ENCODE measurements at regions not wholly inside any gene's neighbourhood (a gene's known extent, or its start where the extent isn't known, plus 50 kb on each side); places are given as distances from the start of the nearest gene placed in this dataset.
"Not testable (repeated sequence)": the region's sequence is repeated elsewhere in the genome, so short reads cannot be mapped to it uniquely, and the experiment has no call there.

GRCh38 chr15:23750179-23750578 is 63.1 kb upstream of the NDN start:
- no peak for DNase-seq

DNA sequence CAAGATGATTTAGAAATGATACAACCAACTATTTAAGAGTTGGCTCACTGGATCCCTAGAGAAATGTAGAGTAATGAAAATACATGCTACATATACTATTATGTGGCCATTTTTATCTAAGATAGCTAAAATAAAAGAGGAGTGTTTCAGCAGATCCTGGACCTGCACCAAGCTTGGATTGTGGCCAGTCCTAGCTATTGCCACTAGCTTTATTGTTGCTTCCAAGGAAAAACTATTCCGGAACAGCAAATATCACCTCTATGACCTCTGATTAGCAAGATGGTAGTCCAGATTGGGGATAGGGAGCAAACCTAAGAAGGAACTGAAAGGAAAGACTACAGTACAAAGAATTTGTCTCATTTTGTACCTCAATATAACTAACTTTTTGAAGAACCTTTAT is 63.7 kb upstream of the NDN start:
- DNase-seq: no peak

GRCh38 chr15:23753248-23753647 is 66.1 kb upstream of the NDN start:
- no peak for DNase-seq

GRCh38 chr15:23758891-23759290 is 71.8 kb upstream of the NDN start:
- no peak for DNase-seq

DNA sequence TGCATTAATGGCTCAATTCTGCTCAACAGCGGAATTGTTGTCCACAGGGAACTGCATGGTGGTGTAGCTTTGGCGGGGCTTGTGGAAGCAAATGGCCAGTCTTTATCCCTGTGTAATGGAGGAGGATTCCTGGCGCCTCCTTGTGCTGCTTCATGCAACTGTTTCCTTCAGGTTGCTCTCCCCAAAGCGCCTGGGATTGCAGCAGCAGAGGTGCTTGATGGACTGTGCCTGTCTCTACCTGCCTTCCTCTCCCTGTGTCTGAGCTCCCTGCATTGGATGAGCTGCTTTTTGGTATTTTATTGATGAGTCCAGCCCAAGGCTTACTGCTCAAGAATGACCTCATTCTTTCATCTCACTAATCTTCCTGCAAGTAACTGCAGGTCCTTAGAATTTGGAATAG is 72.9 kb upstream of the NDN start:
- no peak for DNase-seq

- DNase-seq: no peak
Measured at GRCh38 chr15:23761386-23761785, 74.3 kb upstream of the NDN start.

DNA sequence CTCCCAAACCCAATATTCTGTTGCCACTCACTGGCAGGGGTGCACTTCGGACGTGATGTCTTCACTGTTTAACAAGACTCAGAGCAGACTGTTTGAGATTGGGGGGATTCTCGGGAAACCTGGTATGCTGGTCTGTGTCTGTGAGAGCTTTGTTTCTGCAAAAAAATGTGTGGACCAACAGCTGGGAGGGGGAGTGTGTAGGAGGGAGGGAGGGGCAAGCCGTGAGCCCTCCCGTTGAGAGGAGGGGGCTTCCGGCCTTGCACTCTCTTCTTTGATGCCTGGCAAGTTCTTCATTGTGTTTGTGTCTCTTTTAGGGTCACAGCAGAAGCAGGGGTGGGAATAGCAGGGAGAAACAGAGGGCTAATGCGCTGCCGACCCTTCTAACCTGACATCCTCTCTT is 74.9 kb upstream of the NDN start:
- DNase-seq: no peak

DNA sequence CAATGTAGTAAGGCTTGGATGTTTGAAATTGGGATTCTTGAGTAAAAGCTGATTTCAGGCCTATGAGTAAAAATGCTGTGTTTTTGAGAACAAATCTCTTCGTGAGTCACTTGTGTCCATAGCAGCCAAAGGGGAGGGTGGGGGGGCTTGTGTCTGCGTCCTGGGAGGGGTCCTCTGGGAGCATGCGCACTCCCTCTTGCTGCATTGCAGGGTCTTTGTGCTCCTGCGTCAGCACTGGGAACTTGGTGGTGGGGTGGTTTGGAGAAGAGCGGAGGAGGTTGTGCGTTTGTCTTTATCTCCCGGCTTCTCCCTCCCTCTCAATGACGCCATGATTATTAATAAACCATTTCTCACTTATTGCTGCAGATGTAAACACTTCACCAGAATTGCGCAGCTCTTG is 75.9 kb upstream of the NDN start:
- DNase-seq: no peak

GRCh38 chr15:23764306-23764705 is 77.2 kb upstream of the NDN start:
- no peak for DNase-seq

DNA sequence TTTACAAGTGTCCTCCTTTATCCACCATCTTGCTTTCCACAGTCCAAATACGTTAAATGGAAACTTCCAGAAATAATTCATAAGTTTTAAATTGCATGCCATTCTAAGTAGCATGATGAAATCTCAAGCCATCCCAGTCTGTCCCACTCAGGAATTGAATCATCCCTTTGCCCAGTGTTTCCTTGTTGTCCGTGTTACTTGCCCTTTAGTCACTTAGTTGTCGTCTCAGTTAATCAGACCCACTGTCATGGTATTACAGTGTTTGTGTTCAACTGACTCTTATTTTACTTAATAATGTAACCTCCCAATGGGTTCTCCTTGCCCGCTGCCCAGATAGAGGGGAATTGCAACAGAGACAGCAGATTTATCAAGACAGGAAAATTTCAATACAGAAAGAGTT is 77.6 kb upstream of the NDN start:
- DNase-seq: no peak

DNA sequence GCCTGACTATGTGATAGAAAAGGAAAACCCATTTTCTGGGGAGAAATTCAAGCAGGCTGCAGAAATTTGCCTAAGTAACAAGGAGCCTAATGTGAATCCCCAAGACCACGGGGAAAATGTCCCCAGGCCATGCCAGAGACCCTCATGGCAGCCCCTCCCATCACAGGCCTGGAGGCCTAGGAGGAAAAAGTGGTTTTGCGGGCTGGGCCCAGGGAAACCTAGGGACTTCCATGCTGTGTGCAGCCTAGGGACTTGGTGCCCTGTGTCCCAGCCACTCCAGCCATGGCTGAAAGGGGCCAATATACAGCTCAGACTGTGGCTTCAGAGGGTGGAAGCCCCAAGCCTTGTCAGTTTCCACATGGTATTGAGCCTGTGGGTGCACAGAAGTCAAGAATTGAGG is 79.7 kb upstream of the NDN start:
- DNase-seq: not testable (repeated sequence)

DNA sequence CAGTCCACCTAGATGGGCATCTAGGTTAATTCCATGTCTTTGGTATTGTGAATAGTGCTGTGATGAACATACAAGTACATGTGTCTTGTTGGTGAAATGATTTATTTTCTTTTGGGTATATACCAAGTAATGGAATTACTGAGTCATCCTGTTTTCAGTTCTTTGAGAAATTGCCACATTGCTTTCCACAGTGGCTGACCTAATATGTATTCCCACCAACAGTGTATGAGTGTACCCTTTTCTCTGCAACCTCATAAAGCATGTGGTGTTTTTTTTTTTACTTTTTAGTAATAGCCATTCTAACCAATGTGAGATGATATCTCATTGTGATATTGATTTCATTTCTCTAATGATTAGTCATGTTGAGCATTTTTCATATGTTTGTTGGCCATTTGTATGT is 86.0 kb upstream of the NDN start:
- no peak for DNase-seq

- DNase-seq: no peak
Measured at GRCh38 chr15:23787346-23788105, 100.4 kb upstream of the NDN start.

- DNase-seq: no peak
Measured at GRCh38 chr15:23793191-23793680, 106.1 kb upstream of the NDN start.

DNA sequence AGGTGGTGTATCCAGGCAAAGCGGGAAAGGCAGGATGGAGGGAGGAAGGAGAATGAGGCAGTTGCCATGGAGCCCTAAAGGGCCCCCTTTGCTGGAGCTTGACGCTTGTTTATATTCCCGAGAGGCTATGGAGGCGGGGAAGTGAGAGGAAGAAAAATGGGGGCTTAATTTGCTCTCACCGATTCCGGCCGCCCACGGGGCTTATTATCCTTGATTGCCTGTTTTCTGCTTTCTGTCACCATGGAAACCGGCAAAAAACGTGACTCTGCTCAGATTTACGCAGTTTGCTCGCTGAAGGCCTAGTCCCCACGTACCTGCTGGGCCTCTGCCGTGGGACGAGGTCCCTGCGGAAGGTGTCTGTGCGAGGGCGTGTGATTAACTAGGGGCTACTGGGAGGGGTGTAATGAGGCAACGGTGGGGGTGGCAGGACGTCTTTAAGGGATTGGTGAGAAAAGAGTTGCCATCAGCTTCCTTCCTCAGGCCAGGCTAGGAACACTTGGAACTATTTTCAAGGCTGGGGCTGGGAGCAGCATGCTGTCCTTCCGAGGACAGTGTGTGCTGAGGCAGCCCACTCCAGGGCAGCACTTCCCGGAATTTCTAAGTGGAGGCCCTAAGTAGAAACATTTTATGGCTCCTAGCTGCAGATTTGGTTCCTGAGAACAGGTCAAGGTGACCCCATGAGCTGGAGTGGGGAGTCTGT is 110.8 kb upstream of the NDN start:
- no peak for DNase-seq

DNA sequence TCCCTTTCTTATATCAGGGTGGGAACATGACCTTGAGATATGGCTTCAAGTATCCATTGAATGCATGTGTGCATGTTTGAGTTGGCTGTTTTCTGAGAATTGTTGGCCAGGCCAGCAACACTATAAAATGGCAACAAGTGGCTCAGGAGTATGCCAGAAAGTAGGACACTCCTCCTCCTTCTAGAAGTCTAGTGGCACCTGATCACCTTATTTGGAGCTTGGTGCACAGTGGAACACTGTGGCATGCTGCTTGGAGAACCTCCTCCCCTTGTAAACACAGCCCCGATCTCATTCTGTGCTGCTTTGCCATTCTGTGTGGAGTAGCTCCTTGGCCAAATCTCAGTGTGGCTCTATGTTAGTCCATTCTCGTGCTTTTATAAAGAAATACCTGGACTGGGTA is 114.8 kb upstream of the NDN start:
- DNase-seq: no peak

- not testable (repeated sequence) for DNase-seq
Measured at GRCh38 chr15:23802896-23803435, 115.9 kb upstream of the NDN start.

DNA sequence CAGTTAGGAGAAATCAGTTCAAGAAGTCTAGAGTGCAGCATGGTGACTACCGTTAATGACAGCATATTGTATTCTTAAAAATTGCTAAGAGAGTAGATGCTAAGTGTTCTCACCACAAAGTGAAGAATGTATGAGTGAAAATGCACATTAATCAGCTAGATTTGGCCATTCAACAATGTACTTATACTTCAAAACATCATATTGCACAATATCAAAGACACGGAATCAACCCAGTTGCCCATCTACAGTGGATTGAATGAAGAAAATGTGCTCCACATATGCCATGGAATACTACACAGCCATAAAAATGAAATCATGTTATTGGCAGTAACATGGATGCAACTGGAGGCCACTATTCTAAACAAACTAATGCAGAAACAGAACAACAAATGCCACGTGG is 119.9 kb upstream of the NDN start:
- DNase-seq: no peak

DNA sequence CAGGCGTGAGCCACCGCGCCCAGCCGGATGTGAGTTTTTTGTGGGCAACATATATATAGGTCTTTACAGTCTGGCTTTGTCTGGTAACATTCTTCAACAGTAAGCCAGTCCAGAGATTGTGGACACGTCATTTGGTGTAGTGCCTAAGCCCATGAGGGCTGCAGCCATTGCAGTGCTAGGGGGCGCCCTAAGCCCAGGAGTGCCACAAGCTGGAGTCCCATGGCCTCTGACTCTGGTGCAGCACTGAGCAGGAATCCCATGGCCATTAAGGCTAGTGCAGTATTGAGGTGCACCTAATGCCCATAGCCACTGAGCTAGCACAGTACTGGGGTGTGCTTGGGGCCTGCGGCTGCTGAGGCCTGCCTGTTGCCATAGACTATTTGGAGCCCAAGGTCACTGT is 136.4 kb upstream of the NDN start:
- no peak for DNase-seq

DNA sequence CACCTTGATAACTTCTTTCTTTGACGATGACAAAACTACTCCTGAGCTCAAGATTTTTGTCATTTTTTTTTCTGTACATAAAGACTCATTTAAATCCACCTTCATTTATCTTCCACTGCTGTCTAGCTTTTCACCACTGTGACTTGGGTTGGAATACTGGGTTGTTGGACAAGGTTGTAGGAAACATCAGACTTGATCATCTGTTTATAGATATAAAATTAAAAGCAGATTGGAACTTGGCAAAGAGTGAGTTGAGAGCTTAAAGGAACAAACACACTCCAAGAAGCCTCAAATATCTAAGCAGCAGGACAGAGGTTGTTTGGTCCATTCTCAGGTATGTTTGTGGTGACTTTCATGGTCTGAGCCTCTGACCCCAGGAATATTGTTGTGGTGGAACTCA is 141.7 kb upstream of the NDN start:
- DNase-seq: no peak

DNA sequence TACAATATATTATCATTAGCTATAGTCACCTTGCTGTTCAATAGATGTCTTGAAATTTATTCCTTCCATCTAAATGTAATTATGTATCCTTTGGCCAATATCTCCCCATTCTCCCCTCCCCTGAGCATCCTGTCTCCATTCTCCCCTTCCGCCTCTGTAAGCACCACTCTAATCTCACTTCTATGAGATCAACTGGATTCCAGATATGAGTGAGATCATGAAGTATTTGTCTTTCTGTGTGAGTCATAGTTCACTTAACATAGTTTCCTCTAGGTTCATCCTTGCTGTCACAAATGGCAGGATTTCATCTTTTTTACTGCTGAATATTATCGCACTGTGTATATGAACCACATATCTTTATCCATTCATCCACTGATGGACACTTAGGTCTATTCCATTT is 148.8 kb upstream of the NDN start:
- no peak for DNase-seq

DNA sequence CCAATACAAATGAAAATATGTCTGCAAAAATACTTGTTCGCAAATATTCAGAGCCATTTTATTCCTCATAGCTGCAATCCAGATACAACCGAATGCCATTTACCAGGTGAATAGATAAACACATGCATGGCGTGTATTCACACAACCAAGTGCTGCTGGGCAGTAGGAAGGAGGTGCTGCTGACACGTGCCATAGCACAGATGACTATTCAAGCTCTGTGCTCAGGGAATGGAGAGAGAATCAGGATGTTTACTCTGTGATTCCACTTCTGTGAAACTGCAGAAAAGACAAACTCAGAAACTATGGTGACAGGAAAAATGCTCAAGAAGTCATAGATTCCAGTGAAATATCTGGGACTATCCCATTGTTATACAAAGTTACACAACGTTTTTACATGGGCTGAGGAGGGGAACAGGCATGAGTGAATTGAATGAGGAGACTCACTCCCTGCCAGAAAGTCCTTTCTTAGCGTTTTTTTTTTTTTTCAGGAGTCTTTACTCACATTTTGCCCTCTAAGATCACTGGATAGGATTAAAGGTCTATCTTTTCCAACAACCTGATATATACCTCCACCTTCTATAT is 152.9 kb upstream of the NDN start:
- no peak for DNase-seq

DNA sequence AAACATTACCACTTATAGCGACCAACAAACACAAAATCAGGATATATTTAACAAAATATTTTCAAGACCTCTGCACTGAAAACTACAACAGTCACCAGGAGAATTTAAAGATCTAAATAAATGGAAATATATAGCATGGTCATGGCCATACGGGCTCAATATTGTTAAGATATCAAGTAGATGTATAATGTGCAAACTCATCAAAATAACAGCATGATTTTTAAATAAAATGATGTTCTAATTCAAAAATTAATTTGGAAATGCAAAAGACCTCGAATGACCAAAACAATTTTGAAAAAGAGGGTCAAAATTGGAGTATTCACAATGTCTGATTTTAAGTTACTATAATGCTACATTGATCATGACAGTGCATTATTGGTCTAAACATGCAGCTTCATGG is 159.1 kb upstream of the NDN start:
- DNase-seq: no peak

DNA sequence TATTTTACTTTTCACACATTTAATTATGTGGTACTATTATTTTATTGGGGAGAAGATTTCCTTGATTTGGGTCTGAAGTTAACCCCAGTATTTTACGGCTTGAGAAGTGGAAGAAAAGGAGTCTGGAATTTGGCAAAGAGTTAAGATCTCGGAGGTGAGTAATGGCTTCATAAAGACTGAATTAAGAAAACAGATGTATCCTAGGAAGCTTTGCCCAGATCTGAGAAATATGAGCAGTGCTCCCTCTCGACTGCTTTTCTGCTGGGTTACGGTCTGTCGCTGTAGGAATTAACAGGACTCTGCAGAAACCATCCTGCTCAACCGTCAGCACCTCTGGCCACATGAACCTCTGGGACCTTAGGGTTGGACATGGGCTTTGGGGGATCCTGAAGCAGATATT is 163.6 kb upstream of the NDN start:
- no peak for DNase-seq

Data from T-helper 2 cell (primary cell).